MM.1S (cell line): ENCODE measurements at regions not wholly inside any gene's neighbourhood (a gene's known extent, or its start where the extent isn't known, plus 50 kb on each side); places are given as distances from the start of the nearest gene placed in this dataset.
"Not testable (repeated sequence)": the region's sequence is repeated elsewhere in the genome, so short reads cannot be mapped to it uniquely, and the experiment has no call there.

Source experiments
- DNase-seq: peaks from one replicate; pipeline ENCODE4 v3.0.0-alpha.2; 2015
- H2AFZ ChIP-seq: fragments of 300-600 bp; sonication (generic); 2 replicates; pipeline ENCODE4 v1.6.0; 2016; ENCODE audit warnings: antibody characterized with exemption, low read length
- H3F3A ChIP-seq: fragments of 300-600 bp; sonication (generic); 2 replicates; pipeline ENCODE4 v1.6.1; 2016; ENCODE audit warnings: mild to moderate bottlenecking, antibody characterized with exemption, low read length, moderate library complexity, mixed read lengths; ENCODE audit not compliant: insufficient read depth
- H3K27ac ChIP-seq: fragments of 300-600 bp; sonication (generic); 2 replicates; pipeline ENCODE4 v1.5.1; 2016; ENCODE audit warnings: mild to moderate bottlenecking, low read length
- H3K27me3 ChIP-seq: fragments of 300-600 bp; sonication (generic); replicated peaks from 2 replicates; pipeline ENCODE4 v1.6.0; 2016; ENCODE audit warnings: low read length; ENCODE audit not compliant: insufficient read depth
- H3K36me3 ChIP-seq: fragments of 300-600 bp; sonication (generic); replicated peaks from 2 replicates; pipeline ENCODE4 v1.6.1; 2016; ENCODE audit warnings: mild to moderate bottlenecking, low read length, mixed read lengths; ENCODE audit not compliant: insufficient read depth
- H3K4me1 ChIP-seq: fragments of 300-600 bp; sonication (generic); 2 replicates; pipeline ENCODE4 v1.6.1; 2016; ENCODE audit warnings: low read length, mixed read lengths
- H3K4me2 ChIP-seq: fragments of 300-600 bp; sonication (generic); 2 replicates; pipeline ENCODE4 v1.6.0; 2016; ENCODE audit warnings: low read depth, low read length
- H3K4me3 ChIP-seq: fragments of 300-600 bp; sonication (generic); 2 replicates; pipeline ENCODE4 v1.5.1; 2016; ENCODE audit warnings: low read length, mixed read lengths
- H3K79me2 ChIP-seq: fragments of 300-600 bp; sonication (generic); 2 replicates; pipeline ENCODE4 v1.6.1; 2016; ENCODE audit warnings: mixed run types, low read length, mixed read lengths
- H3K9ac ChIP-seq: fragments of 300-600 bp; sonication (generic); 2 replicates; pipeline ENCODE4 v1.6.1; 2016; ENCODE audit warnings: low read length, mixed read lengths
- H3K9me2 ChIP-seq: fragments of 300-600 bp; sonication (generic); replicated peaks from 2 replicates; pipeline ENCODE4 v1.6.1; 2016; ENCODE audit warnings: mild to moderate bottlenecking, low read length, mixed read lengths; ENCODE audit not compliant: insufficient read depth
- H3K9me3 ChIP-seq: fragments of 300-600 bp; sonication (generic); replicated peaks from 2 replicates; pipeline ENCODE4 v1.6.1; 2016; ENCODE audit warnings: mild to moderate bottlenecking, low read length, mixed read lengths; ENCODE audit not compliant: insufficient read depth
- H4K20me1 ChIP-seq: fragments of 300-600 bp; sonication (generic); 2 replicates; pipeline ENCODE4 v1.6.1; 2016; ENCODE audit warnings: mild to moderate bottlenecking, low read length, moderate library complexity, mixed read lengths; ENCODE audit not compliant: insufficient read depth

DNA sequence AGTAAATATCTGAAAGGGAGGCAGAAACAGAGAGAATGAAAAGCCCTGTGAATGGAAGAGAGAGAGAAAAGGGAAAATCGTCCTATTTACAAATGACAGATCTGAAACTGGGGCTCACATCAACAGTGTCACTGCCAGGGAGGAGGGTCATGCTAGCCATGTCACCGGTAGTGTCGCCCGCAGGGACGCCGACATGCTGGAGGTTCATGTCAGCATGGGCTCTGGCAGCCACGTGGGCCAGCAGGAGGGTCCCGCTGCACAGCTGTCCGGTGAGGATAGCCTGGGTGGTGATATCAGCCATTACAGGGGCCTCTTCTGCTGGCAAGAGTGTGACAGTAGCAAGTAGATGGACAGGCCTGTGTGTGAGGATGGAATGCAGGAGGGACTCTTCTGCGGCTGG is 738.6 kb upstream of the DEFB115 start:
- H3K79me2 ChIP-seq, DNase-seq, H3K9me2 ChIP-seq, H3K27ac ChIP-seq, H3K4me3 ChIP-seq, H4K20me1 ChIP-seq, H3K4me2 ChIP-seq, H3K9me3 ChIP-seq, H3K9ac ChIP-seq, H3K4me1 ChIP-seq, H3K27me3 ChIP-seq, H2AFZ ChIP-seq, H3F3A ChIP-seq, H3K36me3 ChIP-seq: not testable (repeated sequence)

DNA sequence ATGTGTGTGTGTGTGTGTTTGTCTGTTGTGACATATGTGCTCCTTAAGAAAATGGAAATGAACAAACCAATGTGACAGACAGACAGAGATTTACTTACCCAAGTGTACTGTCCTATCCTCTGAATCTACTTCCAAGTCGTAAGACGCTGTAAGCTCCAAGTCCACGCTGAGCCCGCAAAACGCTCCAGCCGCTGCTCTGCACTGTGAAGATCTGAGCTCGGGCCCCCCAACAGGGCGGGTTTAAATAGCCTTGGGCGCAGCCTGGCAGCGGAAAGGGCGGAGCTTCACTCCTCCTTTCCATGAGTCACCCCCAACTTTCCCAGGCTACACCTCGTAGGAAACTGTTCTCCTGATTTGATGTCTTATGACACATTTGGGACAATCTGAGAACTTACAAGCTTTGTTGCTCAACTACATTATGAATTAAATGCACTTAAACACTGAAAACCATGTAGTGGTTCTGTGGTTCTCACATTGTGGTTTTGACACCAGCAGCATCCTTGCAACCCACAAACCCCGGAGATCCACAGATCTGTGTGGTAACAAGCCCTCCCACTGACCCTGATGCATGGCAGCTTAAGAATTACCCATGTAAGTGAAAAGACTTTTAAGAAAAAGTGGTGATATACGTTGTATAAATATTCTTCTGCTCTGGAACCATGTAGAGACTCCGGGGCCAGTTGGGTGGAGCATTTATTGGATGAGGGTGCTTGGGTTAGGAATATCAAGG is 735.6 kb upstream of the DEFB115 start:
- not testable (repeated sequence) for H3F3A ChIP-seq, H3K4me2 ChIP-seq, H3K9me2 ChIP-seq, H3K27ac ChIP-seq, H3K79me2 ChIP-seq, H3K9ac ChIP-seq, H3K9me3 ChIP-seq, H3K27me3 ChIP-seq, H4K20me1 ChIP-seq, H3K4me3 ChIP-seq, H3K4me1 ChIP-seq, H3K36me3 ChIP-seq, DNase-seq, H2AFZ ChIP-seq

DNA sequence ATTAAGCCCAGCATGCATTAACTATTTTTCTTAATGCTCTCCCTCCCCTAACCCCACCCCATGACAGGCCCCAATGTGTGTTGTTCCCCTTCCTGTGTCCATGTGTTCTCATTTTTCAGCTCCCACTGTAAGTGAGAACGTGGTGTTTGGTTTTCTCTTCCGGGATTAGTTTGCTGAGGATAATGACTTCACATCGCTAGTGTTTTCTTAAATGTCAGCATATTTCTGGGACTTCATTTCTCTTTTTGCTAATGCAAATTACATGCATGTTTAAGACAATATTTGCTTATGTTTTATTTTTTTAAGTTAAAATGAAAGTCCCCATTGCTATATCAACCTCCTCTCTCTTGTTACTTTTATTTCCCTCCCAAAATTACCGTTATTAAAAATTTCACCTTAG is 733.3 kb upstream of the DEFB115 start:
- not testable (repeated sequence) for H3F3A ChIP-seq, H3K4me2 ChIP-seq, H3K27me3 ChIP-seq, H3K36me3 ChIP-seq, H3K27ac ChIP-seq, H2AFZ ChIP-seq, DNase-seq, H3K4me1 ChIP-seq, H3K9me3 ChIP-seq, H3K9ac ChIP-seq, H3K4me3 ChIP-seq, H3K79me2 ChIP-seq, H3K9me2 ChIP-seq, H4K20me1 ChIP-seq

DNA sequence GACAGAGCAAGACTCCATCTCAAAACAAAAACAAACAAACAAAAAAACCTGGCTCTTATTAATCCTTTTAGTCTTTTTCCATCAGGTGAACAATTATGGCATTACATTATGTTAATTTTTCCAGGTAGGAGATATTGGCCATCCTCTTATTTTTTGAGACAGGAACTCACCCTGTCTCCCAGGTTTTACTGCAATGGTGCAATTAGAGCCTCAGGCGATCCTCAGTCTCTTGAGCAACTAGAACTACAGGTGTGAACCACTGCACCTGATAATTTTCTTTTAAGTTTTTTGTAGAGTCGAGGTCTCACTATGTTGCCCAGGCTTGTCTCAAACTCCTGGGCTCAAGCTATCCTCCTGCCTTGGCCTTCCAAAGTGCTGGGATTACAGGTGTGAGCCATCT is 732.7 kb upstream of the DEFB115 start:
- not testable (repeated sequence) for H3K36me3 ChIP-seq, H3K9me3 ChIP-seq, H4K20me1 ChIP-seq, H3K4me3 ChIP-seq, H3K27me3 ChIP-seq, H3K27ac ChIP-seq, H3K9ac ChIP-seq, H3K9me2 ChIP-seq, H3K4me1 ChIP-seq, H3F3A ChIP-seq, H3K4me2 ChIP-seq, H3K79me2 ChIP-seq, H2AFZ ChIP-seq, DNase-seq

DNA sequence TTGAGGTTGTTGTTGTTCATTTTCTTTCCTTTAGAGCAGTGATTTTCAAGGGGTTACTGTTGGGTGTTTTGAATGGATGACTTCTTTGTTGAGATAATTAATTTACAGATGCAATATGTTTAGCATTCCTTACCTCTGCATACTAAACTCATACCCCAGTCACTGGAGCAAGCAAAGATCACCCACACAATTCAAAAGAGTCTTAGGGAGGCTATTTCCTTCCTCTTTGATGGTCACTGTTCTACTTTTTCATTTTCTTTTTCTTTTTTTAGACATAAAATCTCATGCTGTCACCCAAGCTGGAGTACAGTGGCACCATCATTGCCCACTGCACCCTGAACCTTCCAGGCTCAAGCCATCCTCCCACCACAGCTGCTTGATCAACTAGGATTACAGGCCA is 723.8 kb upstream of the DEFB115 start:
- H3K27me3 ChIP-seq, H3K9me2 ChIP-seq, H3F3A ChIP-seq, H3K36me3 ChIP-seq, H3K9me3 ChIP-seq, H3K4me3 ChIP-seq, H3K9ac ChIP-seq, H4K20me1 ChIP-seq, H2AFZ ChIP-seq, H3K4me1 ChIP-seq, H3K79me2 ChIP-seq: not testable (repeated sequence)
- peak overlapping the region; percentile 39; the same call in 1 of the 2 replicates for H3K27ac ChIP-seq
- H3K4me2 ChIP-seq = peak overlapping the region; percentile 18; the same call in 1 of the 2 replicates
- DNase-seq = peak; percentile 24

DNA sequence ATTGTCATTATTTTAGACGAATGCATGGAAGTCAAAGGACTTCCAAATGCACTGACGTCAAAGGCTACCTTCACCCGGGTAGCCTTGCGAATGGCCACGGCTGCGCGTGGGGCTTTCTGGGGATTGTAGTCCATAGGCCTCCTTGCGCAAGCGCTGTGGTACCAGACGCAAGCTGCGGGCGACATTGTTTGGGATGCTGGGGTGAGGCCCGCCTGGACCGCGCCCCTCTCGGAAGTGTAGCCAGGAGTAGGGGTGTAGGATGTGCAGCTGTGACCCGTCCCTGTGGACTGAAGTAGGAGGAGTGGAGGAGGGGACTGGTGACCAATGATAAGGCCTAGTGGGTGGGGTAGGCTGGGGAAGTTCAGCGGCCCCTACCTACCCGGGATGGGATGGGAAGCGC is 720.0 kb upstream of the DEFB115 start:
- DNase-seq, H3K4me1 ChIP-seq, H3K27ac ChIP-seq, H3K4me2 ChIP-seq, H3K9me2 ChIP-seq, H2AFZ ChIP-seq, H4K20me1 ChIP-seq, H3K9me3 ChIP-seq, H3K79me2 ChIP-seq, H3K4me3 ChIP-seq, H3K27me3 ChIP-seq, H3K9ac ChIP-seq, H3K36me3 ChIP-seq, H3F3A ChIP-seq: not testable (repeated sequence)

DNA sequence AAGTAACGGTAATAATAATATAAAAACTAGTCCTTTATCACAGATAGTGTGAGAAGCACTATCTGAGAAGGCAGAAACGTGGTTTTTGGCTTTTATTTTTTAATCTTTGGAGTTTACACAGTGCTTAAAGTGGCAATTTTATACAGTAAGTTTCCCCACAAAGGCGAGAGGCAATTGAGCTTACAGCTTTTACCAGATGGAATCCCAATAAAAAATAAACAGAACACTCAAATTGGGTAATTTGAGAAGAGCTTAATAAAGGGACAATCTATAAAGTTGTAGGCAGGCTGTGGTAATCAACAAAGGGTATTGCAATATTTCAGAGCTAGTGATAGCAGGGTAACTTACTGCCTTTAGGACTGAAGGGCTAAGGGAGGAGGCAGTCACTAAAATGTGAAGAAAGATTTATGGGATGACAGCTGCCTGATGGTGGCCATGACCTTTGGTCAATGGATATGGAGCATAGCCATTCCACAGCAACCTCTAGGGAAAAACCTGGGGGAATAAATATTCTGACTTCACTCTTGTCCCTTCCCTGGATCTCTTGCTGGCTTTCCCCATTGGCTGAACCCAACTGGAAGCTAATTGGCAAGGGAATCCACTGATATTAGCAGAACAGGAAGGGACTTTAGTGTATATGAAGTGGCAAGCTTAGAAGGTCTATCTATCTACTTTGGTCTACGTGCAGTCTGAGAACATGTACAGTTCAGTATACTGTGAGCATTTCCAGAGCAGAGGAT is 717.0 kb upstream of the DEFB115 start:
- DNase-seq, H3K4me1 ChIP-seq, H3K4me2 ChIP-seq, H3K9ac ChIP-seq, H3K4me3 ChIP-seq, H3K9me3 ChIP-seq, H3K36me3 ChIP-seq, H3F3A ChIP-seq, H3K27ac ChIP-seq, H3K27me3 ChIP-seq, H3K9me2 ChIP-seq, H4K20me1 ChIP-seq, H3K79me2 ChIP-seq, H2AFZ ChIP-seq: not testable (repeated sequence)

DNA sequence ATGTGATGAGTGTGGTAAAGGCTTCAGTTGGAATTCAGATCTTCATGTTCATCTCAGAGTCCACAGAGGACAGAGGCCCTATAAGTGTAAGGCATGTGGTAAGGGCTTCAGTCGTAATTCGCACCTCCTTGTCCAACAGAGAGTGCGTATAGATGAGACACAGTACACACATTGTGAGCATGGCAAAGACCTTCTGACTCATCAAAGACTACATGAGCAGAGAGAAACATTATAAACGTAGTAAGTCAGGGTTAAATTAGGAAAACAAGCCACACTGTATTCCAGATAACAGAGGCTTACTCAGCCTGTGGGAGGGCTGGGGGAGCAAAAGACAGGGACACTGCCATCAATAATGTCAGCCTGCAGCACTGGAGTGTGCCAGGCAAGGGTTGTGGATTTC is 706.2 kb upstream of the DEFB115 start:
- not testable (repeated sequence) for H3K9me2 ChIP-seq, H3K27me3 ChIP-seq, H3K4me2 ChIP-seq, H3K79me2 ChIP-seq, DNase-seq, H3K36me3 ChIP-seq, H3K4me3 ChIP-seq, H3K9me3 ChIP-seq, H3K4me1 ChIP-seq, H2AFZ ChIP-seq, H4K20me1 ChIP-seq, H3K9ac ChIP-seq, H3F3A ChIP-seq, H3K27ac ChIP-seq
